SK-N-SH treated with all-trans-retinoic acid at 6 μM for 48 hours (cell line): ENCODE measurements at regions not wholly inside any gene's neighbourhood (a gene's known extent, or its start where the extent isn't known, plus 50 kb on each side); places are given as distances from the start of the nearest gene placed in this dataset.
"Not testable (repeated sequence)": the region's sequence is repeated elsewhere in the genome, so short reads cannot be mapped to it uniquely, and the experiment has no call there.

Experiments
- ATAC-seq: fragments of 200-7000 bp; cut with Tn5 transposase; 3 replicates; pipeline ENCODE4 v1.9.1; 2020; ENCODE audit warnings: mild to moderate bottlenecking, moderate library complexity
- ARNTL ChIP-seq: fragments of 450-650 bp; formaldehyde crosslinking; IDR thresholded peaks from 2 replicates; pipeline ENCODE4 v1.5.0; 2020; ENCODE audit warnings: low read depth, mild to moderate bottlenecking, moderate library complexity, borderline replicate concordance
- BACH2 ChIP-seq: fragments of 250-450 bp; sonication (Bioruptor Pico); IDR thresholded peaks from 2 replicates; pipeline ENCODE4 v1.9.0; 2021; ENCODE audit warnings: mild to moderate bottlenecking, borderline replicate concordance
- CSDC2 ChIP-seq: fragments of 250-450 bp; sonication (Bioruptor Pico); IDR thresholded peaks from 2 replicates; pipeline ENCODE4 v1.5.0; 2020; ENCODE audit warnings: mild to moderate bottlenecking, moderate library complexity
- ESRRG ChIP-seq: fragments of 250-450 bp; sonication (Bioruptor Pico); IDR thresholded peaks from 2 replicates; pipeline ENCODE4 v1.6.1; 2021; ENCODE audit warnings: mild to moderate bottlenecking
- GLIS3 ChIP-seq: fragments of 250-450 bp; sonication (Bioruptor Pico); IDR thresholded peaks from 2 replicates; pipeline ENCODE4 v1.5.0; 2020; ENCODE audit warnings: mild to moderate bottlenecking, moderate library complexity
- ISL1 ChIP-seq: fragments of 250-450 bp; sonication (Bioruptor Pico); IDR thresholded peaks from 2 replicates; pipeline ENCODE4 v2.1.2; 2022; ENCODE audit warnings: mild to moderate bottlenecking, moderate library complexity
- OSR1 ChIP-seq: fragments of 250-450 bp; sonication (Bioruptor Pico); IDR thresholded peaks from 2 replicates; pipeline ENCODE4 v1.8.0; 2022; ENCODE audit warnings: moderate library complexity, mild to moderate bottlenecking, inconsistent platforms
- PPARA ChIP-seq: fragments of 250-450 bp; sonication (Bioruptor Pico); IDR thresholded peaks from 2 replicates; pipeline ENCODE4 v1.5.0; 2020; ENCODE audit warnings: mild to moderate bottlenecking, borderline replicate concordance
- RARB ChIP-seq: fragments of 250-450 bp; sonication (Bioruptor Pico); IDR thresholded peaks from 2 replicates; pipeline ENCODE4 v1.8.0; 2021; ENCODE audit warnings: mild to moderate bottlenecking, moderate library complexity
- SNAI2 ChIP-seq: fragments of 250-450 bp; sonication (Bioruptor Pico); IDR thresholded peaks from 2 replicates; pipeline ENCODE4 v1.5.0; 2020; ENCODE audit warnings: mild to moderate bottlenecking, moderate library complexity
- TCF4 ChIP-seq: fragments of 250-450 bp; sonication (Bioruptor Pico); IDR thresholded peaks from 2 replicates; pipeline ENCODE4 v1.8.0; 2021; ENCODE audit warnings: mild to moderate bottlenecking, moderate library complexity, borderline replicate concordance
- TOX ChIP-seq: fragments of 250-450 bp; sonication (Bioruptor Pico); IDR thresholded peaks from 2 replicates; pipeline ENCODE4 v1.8.0; 2021; ENCODE audit warnings: mild to moderate bottlenecking, moderate library complexity, borderline replicate concordance
- ZC3H10 ChIP-seq: fragments of 250-450 bp; sonication (Bioruptor Pico); IDR thresholded peaks from 2 replicates; pipeline ENCODE4 v1.5.1; 2021; ENCODE audit warnings: mild to moderate bottlenecking, moderate library complexity
- ZFP30 ChIP-seq: fragments of 450-650 bp; formaldehyde crosslinking; IDR thresholded peaks from 2 replicates; pipeline ENCODE4 v1.5.0; 2022; ENCODE audit warnings: mild to moderate bottlenecking, moderate library complexity
- ZNF565 ChIP-seq: fragments of 450-650 bp; formaldehyde crosslinking; conservative IDR thresholded peaks from 2 replicates; pipeline ENCODE4 v1.5.0; 2020; ENCODE audit warnings: low read depth, mild to moderate bottlenecking, moderate library complexity
- ZNF70 ChIP-seq: fragments of 450-650 bp; formaldehyde crosslinking; IDR thresholded peaks from 2 replicates; pipeline ENCODE4 v1.5.0; 2020; ENCODE audit warnings: mild to moderate bottlenecking, moderate library complexity
- ZNF8 ChIP-seq: fragments of 450-650 bp; formaldehyde crosslinking; IDR thresholded peaks from 2 replicates; pipeline ENCODE4 v1.5.0; 2020; ENCODE audit warnings: mild to moderate bottlenecking, moderate library complexity
- TF ChIP-seq, protein P1 (sequence below): fragments of 250-450 bp; sonication (Bioruptor Pico); IDR thresholded peaks from 2 replicates; pipeline ENCODE4 v1.5.0; 2020; ENCODE audit warnings: mild to moderate bottlenecking, moderate library complexity
- TF ChIP-seq, protein P2 (sequence below): fragments of 250-450 bp; sonication (Bioruptor Pico); IDR thresholded peaks from 2 replicates; pipeline ENCODE4 v1.8.0; 2020; ENCODE audit warnings: mild to moderate bottlenecking, moderate library complexity, borderline replicate concordance
- TF ChIP-seq, protein P3 (sequence below): fragments of 250-450 bp; sonication (Bioruptor Pico); IDR thresholded peaks from 2 replicates; pipeline ENCODE4 v1.5.1; 2021; ENCODE audit warnings: mild to moderate bottlenecking, moderate library complexity
- TF ChIP-seq, protein P4 (sequence below): fragments of 250-450 bp; sonication (Bioruptor Pico); IDR thresholded peaks from 2 replicates; pipeline ENCODE4 v1.5.1; 2020; ENCODE audit warnings: low read depth, mild to moderate bottlenecking, moderate library complexity
- TF ChIP-seq, protein P5 (sequence below): fragments of 250-450 bp; sonication (Bioruptor Pico); IDR thresholded peaks from 2 replicates; pipeline ENCODE4 v1.8.0; 2021; ENCODE audit warnings: low read depth, mild to moderate bottlenecking, moderate library complexity, borderline replicate concordance

DNA sequence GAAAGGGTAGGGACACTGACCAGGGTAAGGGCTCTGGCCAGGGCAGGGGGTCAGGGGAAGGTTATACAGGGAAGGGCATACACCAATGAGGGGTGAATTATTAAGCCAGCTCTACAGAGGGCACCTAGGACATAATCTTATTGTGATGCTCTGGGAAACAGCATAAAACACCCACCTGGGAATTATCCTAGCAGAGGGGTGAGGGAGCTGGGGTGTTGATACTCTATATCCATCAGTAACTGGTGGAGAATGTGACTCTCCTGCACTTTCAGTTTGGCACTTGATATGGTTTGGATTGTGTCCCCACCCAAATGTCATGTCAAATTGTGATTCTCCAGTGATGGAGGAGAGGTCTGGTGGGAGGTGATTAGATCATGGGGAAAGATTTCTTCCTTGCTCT, 291.2 kb downstream of the ASMT start:
- ATAC-seq, result no peak
- TF ChIP-seq, protein P1, sequence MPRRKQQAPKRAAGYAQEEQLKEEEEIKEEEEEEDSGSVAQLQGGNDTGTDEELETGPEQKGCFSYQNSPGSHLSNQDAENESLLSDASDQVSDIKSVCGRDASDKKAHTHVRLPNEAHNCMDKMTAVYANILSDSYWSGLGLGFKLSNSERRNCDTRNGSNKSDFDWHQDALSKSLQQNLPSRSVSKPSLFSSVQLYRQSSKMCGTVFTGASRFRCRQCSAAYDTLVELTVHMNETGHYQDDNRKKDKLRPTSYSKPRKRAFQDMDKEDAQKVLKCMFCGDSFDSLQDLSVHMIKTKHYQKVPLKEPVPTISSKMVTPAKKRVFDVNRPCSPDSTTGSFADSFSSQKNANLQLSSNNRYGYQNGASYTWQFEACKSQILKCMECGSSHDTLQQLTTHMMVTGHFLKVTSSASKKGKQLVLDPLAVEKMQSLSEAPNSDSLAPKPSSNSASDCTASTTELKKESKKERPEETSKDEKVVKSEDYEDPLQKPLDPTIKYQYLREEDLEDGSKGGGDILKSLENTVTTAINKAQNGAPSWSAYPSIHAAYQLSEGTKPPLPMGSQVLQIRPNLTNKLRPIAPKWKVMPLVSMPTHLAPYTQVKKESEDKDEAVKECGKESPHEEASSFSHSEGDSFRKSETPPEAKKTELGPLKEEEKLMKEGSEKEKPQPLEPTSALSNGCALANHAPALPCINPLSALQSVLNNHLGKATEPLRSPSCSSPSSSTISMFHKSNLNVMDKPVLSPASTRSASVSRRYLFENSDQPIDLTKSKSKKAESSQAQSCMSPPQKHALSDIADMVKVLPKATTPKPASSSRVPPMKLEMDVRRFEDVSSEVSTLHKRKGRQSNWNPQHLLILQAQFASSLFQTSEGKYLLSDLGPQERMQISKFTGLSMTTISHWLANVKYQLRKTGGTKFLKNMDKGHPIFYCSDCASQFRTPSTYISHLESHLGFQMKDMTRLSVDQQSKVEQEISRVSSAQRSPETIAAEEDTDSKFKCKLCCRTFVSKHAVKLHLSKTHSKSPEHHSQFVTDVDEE, result no peak
- TF ChIP-seq PPARA (CRISPR knock-in tag) (no peak), ZC3H10 (CRISPR knock-in tag) (no peak), SNAI2 (no peak)
- TF ChIP-seq, protein P2, sequence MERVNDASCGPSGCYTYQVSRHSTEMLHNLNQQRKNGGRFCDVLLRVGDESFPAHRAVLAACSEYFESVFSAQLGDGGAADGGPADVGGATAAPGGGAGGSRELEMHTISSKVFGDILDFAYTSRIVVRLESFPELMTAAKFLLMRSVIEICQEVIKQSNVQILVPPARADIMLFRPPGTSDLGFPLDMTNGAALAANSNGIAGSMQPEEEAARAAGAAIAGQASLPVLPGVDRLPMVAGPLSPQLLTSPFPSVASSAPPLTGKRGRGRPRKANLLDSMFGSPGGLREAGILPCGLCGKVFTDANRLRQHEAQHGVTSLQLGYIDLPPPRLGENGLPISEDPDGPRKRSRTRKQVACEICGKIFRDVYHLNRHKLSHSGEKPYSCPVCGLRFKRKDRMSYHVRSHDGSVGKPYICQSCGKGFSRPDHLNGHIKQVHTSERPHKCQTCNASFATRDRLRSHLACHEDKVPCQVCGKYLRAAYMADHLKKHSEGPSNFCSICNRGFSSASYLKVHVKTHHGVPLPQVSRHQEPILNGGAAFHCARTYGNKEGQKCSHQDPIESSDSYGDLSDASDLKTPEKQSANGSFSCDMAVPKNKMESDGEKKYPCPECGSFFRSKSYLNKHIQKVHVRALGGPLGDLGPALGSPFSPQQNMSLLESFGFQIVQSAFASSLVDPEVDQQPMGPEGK (CRISPR knock-in tag), result no peak
- TF ChIP-seq, protein P3, sequence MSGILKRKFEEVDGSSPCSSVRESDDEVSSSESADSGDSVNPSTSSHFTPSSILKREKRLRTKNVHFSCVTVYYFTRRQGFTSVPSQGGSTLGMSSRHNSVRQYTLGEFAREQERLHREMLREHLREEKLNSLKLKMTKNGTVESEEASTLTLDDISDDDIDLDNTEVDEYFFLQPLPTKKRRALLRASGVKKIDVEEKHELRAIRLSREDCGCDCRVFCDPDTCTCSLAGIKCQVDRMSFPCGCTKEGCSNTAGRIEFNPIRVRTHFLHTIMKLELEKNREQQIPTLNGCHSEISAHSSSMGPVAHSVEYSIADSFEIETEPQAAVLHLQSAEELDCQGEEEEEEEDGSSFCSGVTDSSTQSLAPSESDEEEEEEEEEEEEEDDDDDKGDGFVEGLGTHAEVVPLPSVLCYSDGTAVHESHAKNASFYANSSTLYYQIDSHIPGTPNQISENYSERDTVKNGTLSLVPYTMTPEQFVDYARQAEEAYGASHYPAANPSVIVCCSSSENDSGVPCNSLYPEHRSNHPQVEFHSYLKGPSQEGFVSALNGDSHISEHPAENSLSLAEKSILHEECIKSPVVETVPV (CRISPR knock-in tag), result no peak

DNA sequence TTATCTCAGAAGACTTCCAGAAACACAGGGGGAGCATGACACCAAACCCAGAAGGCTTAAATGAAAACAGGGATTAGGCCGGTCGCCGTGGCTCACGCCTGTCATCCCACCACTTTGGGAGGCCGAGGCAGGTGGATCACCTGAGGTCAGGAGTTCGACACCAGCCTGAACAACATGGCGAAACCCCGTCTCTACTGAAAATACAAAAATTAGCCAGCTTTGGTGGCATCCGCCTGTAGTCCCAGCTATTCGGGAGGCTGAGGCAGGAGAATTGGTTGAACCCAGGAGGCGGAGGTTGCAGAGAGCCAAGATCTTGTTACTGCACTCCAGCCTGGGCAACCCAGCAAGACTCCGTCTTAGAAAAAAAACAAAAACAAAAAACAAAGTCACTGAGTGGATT, 294.1 kb downstream of the ASMT start:
- not testable (repeated sequence) for ATAC-seq

DNA sequence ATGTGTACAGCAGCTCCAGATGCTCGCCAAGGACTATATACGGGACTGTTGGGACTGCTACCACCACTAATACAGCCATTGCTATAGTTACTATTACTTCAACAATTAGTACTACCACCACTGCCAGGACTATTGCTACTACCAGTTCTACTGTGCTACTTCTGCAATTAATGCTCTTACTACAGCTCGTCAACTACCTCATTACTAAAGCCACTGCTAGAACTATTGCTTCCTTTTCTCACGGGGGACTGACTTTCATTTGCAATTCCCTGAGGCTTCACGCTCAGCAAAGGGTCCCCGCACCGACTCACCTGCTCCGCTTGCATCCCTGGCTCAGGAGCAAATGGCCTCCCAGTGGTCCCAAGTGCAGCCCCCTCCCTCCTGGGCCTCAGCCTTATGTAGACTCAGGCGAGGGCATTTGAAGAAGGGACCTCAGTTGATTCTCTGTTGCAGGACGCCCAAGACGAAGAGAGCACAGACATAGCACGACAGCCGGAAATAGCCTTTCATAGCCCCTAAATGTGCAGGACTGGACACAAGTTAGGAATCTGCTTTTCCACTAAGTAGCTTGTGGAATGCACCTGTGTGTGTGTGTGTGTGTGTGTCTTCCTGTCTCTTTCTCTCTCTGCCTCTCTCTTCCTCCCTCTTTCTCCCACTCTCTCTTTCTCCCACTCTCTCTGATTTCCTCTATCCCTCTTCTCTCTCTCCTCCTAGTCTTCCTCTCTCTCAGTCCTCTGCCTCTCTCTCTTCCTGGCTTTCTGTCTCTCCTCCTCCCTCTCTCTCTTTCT, 294.8 kb downstream of the ASMT start:
- TF ChIP-seq, protein P2 (CRISPR knock-in tag), result no peak
- TF ChIP-seq CSDC2 (no peak), BACH2 (no peak), ZNF8 (no peak), ZNF565 (CRISPR knock-in tag) (no peak), ZFP30 (CRISPR knock-in tag) (no peak), TOX (no peak), GLIS3 (no peak), ISL1 (CRISPR knock-in tag) (no peak), SNAI2 (no peak), ESRRG (CRISPR knock-in tag) (no peak), TCF4 (no peak), ARNTL (CRISPR knock-in tag) (no peak), ZNF70 (CRISPR knock-in tag) (no peak), OSR1 (no peak), RARB (CRISPR knock-in tag) (no peak)
- TF ChIP-seq, protein P3 (CRISPR knock-in tag), result no peak
- TF ChIP-seq, protein P4, sequence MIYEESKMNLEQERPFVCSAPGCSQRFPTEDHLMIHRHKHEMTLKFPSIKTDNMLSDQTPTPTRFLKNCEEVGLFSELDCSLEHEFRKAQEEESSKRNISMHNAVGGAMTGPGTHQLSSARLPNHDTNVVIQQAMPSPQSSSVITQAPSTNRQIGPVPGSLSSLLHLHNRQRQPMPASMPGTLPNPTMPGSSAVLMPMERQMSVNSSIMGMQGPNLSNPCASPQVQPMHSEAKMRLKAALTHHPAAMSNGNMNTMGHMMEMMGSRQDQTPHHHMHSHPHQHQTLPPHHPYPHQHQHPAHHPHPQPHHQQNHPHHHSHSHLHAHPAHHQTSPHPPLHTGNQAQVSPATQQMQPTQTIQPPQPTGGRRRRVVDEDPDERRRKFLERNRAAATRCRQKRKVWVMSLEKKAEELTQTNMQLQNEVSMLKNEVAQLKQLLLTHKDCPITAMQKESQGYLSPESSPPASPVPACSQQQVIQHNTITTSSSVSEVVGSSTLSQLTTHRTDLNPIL (CRISPR knock-in tag), result no peak
- TF ChIP-seq, protein P5, sequence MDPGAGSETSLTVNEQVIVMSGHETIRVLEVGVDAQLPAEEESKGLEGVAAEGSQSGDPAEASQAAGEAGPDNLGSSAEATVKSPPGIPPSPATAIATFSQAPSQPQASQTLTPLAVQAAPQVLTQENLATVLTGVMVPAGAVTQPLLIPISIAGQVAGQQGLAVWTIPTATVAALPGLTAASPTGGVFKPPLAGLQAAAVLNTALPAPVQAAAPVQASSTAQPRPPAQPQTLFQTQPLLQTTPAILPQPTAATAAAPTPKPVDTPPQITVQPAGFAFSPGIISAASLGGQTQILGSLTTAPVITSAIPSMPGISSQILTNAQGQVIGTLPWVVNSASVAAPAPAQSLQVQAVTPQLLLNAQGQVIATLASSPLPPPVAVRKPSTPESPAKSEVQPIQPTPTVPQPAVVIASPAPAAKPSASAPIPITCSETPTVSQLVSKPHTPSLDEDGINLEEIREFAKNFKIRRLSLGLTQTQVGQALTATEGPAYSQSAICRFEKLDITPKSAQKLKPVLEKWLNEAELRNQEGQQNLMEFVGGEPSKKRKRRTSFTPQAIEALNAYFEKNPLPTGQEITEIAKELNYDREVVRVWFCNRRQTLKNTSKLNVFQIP (CRISPR knock-in tag), result no peak
- TF ChIP-seq, protein P1, result no peak
- TF ChIP-seq, all 23 proteins: peak for 0
- peak; percentile 38; the same call in 2 of the 3 replicates for ATAC-seq
